WTC11 (cell line): ENCODE measurements at regions not wholly inside any gene's neighbourhood (a gene's known extent, or its start where the extent isn't known, plus 50 kb on each side); places are given as distances from the start of the nearest gene placed in this dataset.

Experiments used
- ATF2 ChIP-seq: sonication (generic); formaldehyde crosslinking; IDR thresholded peaks from 2 replicates; pipeline ENCODE4 v1.8.1; 2022; ENCODE audit warnings: low read depth, missing genetic modification reagents, borderline replicate concordance
- IRF1 ChIP-seq: sonication (generic); formaldehyde crosslinking; IDR thresholded peaks from 2 replicates; pipeline ENCODE4 v1.8.0; 2023; ENCODE audit warnings: missing genetic modification reagents
- TF ChIP-seq, protein P1 (sequence below): fragments of 200-600 bp; IDR thresholded peaks from 2 replicates; pipeline ENCODE4 v1.8.0; 2022; ENCODE audit warnings: antibody characterized with exemption

GRCh38 chr2:30318987-30319782 is 87.9 kb downstream of the LBH start:
- TF ChIP-seq, protein P1, sequence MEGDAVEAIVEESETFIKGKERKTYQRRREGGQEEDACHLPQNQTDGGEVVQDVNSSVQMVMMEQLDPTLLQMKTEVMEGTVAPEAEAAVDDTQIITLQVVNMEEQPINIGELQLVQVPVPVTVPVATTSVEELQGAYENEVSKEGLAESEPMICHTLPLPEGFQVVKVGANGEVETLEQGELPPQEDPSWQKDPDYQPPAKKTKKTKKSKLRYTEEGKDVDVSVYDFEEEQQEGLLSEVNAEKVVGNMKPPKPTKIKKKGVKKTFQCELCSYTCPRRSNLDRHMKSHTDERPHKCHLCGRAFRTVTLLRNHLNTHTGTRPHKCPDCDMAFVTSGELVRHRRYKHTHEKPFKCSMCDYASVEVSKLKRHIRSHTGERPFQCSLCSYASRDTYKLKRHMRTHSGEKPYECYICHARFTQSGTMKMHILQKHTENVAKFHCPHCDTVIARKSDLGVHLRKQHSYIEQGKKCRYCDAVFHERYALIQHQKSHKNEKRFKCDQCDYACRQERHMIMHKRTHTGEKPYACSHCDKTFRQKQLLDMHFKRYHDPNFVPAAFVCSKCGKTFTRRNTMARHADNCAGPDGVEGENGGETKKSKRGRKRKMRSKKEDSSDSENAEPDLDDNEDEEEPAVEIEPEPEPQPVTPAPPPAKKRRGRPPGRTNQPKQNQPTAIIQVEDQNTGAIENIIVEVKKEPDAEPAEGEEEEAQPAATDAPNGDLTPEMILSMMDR, result no peak
- TF ChIP-seq IRF1 (CRISPR knock-in tag), result no peak
- TF ChIP-seq ATF2 (CRISPR knock-in tag), result no peak
